ENCODE measurements at regions not wholly inside any gene's neighbourhood (a gene's known extent, or its start where the extent isn't known, plus 50 kb on each side); places are given as distances from the start of the nearest gene placed in this dataset.

DNA sequence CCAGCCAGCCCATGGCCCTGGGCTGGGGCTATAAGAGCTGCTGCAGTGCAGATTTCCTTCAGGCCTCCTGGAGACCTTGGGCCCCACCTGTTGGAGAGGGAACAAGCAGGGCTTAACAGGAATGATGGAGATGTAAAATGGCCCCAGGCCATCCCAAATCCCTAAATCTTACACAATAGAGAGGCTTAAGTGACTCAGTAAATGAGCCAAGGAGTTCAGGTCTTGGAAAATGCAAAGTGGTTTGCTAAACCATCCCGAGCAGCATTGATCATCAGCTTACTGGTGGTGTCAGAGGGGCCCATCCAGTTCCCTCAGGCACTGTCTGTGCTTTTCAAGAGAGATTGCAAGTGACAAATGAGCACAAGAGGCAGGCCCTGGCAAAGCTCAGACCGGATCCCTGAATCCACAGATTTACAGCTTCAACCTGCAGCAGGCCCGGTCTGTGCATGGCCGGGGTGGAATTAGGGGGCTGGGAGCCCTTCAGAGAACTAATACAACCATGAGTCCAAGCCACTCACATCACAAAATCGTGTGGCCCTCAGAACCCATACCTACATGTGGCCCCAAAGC is 325.4 kb downstream of the UACA start:
- TF ChIP-seq POLR2A (IDR thresholded peaks at IDR 0.05; ENCODE audit: low read depth, low read length) (no peak), TAF1 (IDR thresholded peaks at IDR 0.05; ENCODE audit: low read depth, low read length) (no peak), POLR2AphosphoS5 (IDR thresholded peaks at IDR 0.05; ENCODE audit: low read depth, low read length) (no peak), SPI1 (IDR thresholded peaks at IDR 0.05; ENCODE audit: low read depth, low read length) (no peak)

Measured in GM12891 (cell line).